GM13977 (cell line): ENCODE measurements at regions not wholly inside any gene's neighbourhood (a gene's known extent, or its start where the extent isn't known, plus 50 kb on each side); places are given as distances from the start of the nearest gene placed in this dataset.

Experiments used
- DNase-seq: peaks from one replicate; pipeline ENCODE4 v3.0.0; 2012; ENCODE audit warnings: low spot score
- CTCF ChIP-seq: IDR thresholded peaks from 2 replicates; pipeline ENCODE4 v1.5.1; 2012; ENCODE audit warnings: mild to moderate bottlenecking, control low read depth; ENCODE audit not compliant: insufficient read depth; ENCODE audit errors: extremely low read depth, missing control alignments
- in situ Hi-C: fragments of 300-500 bp; cut with MboI; formaldehyde crosslinking; loops from one replicate; pipeline ENCODE4 v1.12.0; 2022; ENCODE audit warnings: low sequenced_read_pairs, low pct_unique_long_range_greater_than_20kb, mixed read lengths, inconsistent platforms; ENCODE audit not compliant: unreplicated experiment

GRCh38 chr7:96614154-96614867 lies 95.3 kb downstream of the SEM1 start:
- in situ Hi-C loops, result no loop called here
- no peak for TF ChIP-seq CTCF
- no peak for DNase-seq

GRCh38 chr7:96612034-96612433 lies 97.6 kb downstream of the SEM1 start:
- TF ChIP-seq CTCF, result no peak
- in situ Hi-C loops, result no loop called here
- DNase-seq, result no peak

GRCh38 chr7:96605045-96605716 lies 104.5 kb downstream of the SEM1 start:
- in situ Hi-C loops, result no loop called here
- no peak for TF ChIP-seq CTCF

GRCh38 chr7:96599288-96599936 lies 110.2 kb downstream of the SEM1 start:
- no peak for TF ChIP-seq CTCF
- no peak for DNase-seq
- in situ Hi-C loops, result no loop called here

More at GRCh38 chr7:96605045-96605716, 104.5 kb downstream of the SEM1 start:
- no peak for DNase-seq

GRCh38 chr7:96598421-96598820 lies 111.2 kb downstream of the SEM1 start:
- DNase-seq, result no peak
- TF ChIP-seq CTCF, result no peak
- in situ Hi-C loops, result no loop called here

GRCh38 chr7:96596120-96596826 lies 113.4 kb downstream of the SEM1 start:
- DNase-seq, result no peak
- in situ Hi-C loops, result no loop called here
- peak; percentile 23 for TF ChIP-seq CTCF
